Esophagus squamous epithelium (tissue), 4 donors: ENCODE measurements at regions not wholly inside any gene's neighbourhood (a gene's known extent, or its start where the extent isn't known, plus 50 kb on each side); places are given as distances from the start of the nearest gene placed in this dataset.

Experiments used
- POLR2A ChIP-seq, 4 donors: fragments of 450-650 bp; IDR thresholded peaks; one replicate each; pipeline ENCODE4 v1.6.1; 2017; ENCODE audit warnings: antibody characterized with exemption in 4 of 4, mild to moderate bottlenecking in 4 of 4, moderate library complexity in 3 of 4
- TF ChIP-seq, protein P1 (sequence below), 6 experiments: fragments of 450-650 bp in 4 of 6; fragments of 200-600 bp in 2 of 6; sonication (generic) in 2 of 6; IDR thresholded peaks; one replicate each; pipeline ENCODE4 v1.5.1; 2016 to 2019; ENCODE audit warnings: antibody characterized with exemption in 6 of 6, mild to moderate bottlenecking in 4 of 6, moderate library complexity in 4 of 6

GRCh38 chr5:163789870-163790269 lies 284.5 kb downstream of the MAT2B start:
- TF ChIP-seq, protein P1, sequence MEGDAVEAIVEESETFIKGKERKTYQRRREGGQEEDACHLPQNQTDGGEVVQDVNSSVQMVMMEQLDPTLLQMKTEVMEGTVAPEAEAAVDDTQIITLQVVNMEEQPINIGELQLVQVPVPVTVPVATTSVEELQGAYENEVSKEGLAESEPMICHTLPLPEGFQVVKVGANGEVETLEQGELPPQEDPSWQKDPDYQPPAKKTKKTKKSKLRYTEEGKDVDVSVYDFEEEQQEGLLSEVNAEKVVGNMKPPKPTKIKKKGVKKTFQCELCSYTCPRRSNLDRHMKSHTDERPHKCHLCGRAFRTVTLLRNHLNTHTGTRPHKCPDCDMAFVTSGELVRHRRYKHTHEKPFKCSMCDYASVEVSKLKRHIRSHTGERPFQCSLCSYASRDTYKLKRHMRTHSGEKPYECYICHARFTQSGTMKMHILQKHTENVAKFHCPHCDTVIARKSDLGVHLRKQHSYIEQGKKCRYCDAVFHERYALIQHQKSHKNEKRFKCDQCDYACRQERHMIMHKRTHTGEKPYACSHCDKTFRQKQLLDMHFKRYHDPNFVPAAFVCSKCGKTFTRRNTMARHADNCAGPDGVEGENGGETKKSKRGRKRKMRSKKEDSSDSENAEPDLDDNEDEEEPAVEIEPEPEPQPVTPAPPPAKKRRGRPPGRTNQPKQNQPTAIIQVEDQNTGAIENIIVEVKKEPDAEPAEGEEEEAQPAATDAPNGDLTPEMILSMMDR (IDR thresholded peaks at IDR 0.05), result no peak
- TF ChIP-seq POLR2A (IDR thresholded peaks at IDR 0.05), result no peak
